8988T (cell line): ENCODE measurements at regions not wholly inside any gene's neighbourhood (a gene's known extent, or its start where the extent isn't known, plus 50 kb on each side); places are given as distances from the start of the nearest gene placed in this dataset.
"Not testable (repeated sequence)": the region's sequence is repeated elsewhere in the genome, so short reads cannot be mapped to it uniquely, and the experiment has no call there.

Source experiments
- DNase-seq: peaks from one replicate; pipeline ENCODE4 v3.0.0; 2011

- no peak for DNase-seq
Measured at GRCh38 chr5:27491047-27491446, 452.7 kb upstream of the CDH9 start.

GRCh38 chr5:27489701-27490100 lies 451.3 kb upstream of the CDH9 start:
- DNase-seq = no peak

GRCh38 chr5:27482663-27483062 lies 444.3 kb upstream of the CDH9 start:
- DNase-seq = no peak

GRCh38 chr5:27479859-27480258 lies 441.5 kb upstream of the CDH9 start:
- no peak for DNase-seq

- no peak for DNase-seq
Measured at GRCh38 chr5:27477550-27477949, 439.2 kb upstream of the CDH9 start.

GRCh38 chr5:27476356-27476988 lies 438.1 kb upstream of the CDH9 start:
- DNase-seq = no peak

GRCh38 chr5:27475063-27475462 lies 436.7 kb upstream of the CDH9 start:
- no peak for DNase-seq

GRCh38 chr5:27474395-27474794 lies 436.0 kb upstream of the CDH9 start:
- DNase-seq = no peak

GRCh38 chr5:27474047-27474309 lies 435.6 kb upstream of the CDH9 start:
- no peak for DNase-seq

GRCh38 chr5:27473307-27474046 lies 435.1 kb upstream of the CDH9 start:
- DNase-seq = no peak

- DNase-seq = no peak
Measured at GRCh38 chr5:27472871-27473270, 434.5 kb upstream of the CDH9 start.

GRCh38 chr5:27472000-27472763 lies 433.8 kb upstream of the CDH9 start:
- DNase-seq = no peak

GRCh38 chr5:27466959-27467358 lies 428.6 kb upstream of the CDH9 start:
- no peak for DNase-seq

- DNase-seq = no peak
Measured at GRCh38 chr5:27465140-27465539, 426.8 kb upstream of the CDH9 start.

GRCh38 chr5:27463446-27464149 lies 425.2 kb upstream of the CDH9 start:
- DNase-seq = no peak

GRCh38 chr5:27462936-27463335 lies 424.6 kb upstream of the CDH9 start:
- no peak for DNase-seq

- DNase-seq = no peak
Measured at GRCh38 chr5:27458287-27458686, 419.9 kb upstream of the CDH9 start.

- no peak for DNase-seq
Measured at GRCh38 chr5:27451377-27451776, 413.0 kb upstream of the CDH9 start.

GRCh38 chr5:27450607-27451006 lies 412.2 kb upstream of the CDH9 start:
- no peak for DNase-seq

GRCh38 chr5:27439383-27439782 lies 401.0 kb upstream of the CDH9 start:
- not testable (repeated sequence) for DNase-seq

- no peak for DNase-seq
Measured at GRCh38 chr5:27437594-27438200, 399.3 kb upstream of the CDH9 start.

- no peak for DNase-seq
Measured at GRCh38 chr5:27434335-27434734, 395.9 kb upstream of the CDH9 start.

GRCh38 chr5:27414099-27414498 lies 375.7 kb upstream of the CDH9 start:
- no peak for DNase-seq
